SK-N-SH treated with all-trans-retinoic acid at 6 μM for 48 hours (cell line): ENCODE measurements at regions not wholly inside any gene's neighbourhood (a gene's known extent, or its start where the extent isn't known, plus 50 kb on each side); places are given as distances from the start of the nearest gene placed in this dataset.

Source experiments
- ATAC-seq: fragments of 200-7000 bp; cut with Tn5 transposase; 3 replicates; pipeline ENCODE4 v1.9.1; 2020; ENCODE audit warnings: mild to moderate bottlenecking, moderate library complexity
- ARNTL ChIP-seq: fragments of 450-650 bp; formaldehyde crosslinking; IDR thresholded peaks from 2 replicates; pipeline ENCODE4 v1.5.0; 2020; ENCODE audit warnings: low read depth, mild to moderate bottlenecking, moderate library complexity, borderline replicate concordance
- BACH2 ChIP-seq: fragments of 250-450 bp; sonication (Bioruptor Pico); IDR thresholded peaks from 2 replicates; pipeline ENCODE4 v1.9.0; 2021; ENCODE audit warnings: mild to moderate bottlenecking, borderline replicate concordance
- CSDC2 ChIP-seq: fragments of 250-450 bp; sonication (Bioruptor Pico); IDR thresholded peaks from 2 replicates; pipeline ENCODE4 v1.5.0; 2020; ENCODE audit warnings: mild to moderate bottlenecking, moderate library complexity
- ESRRG ChIP-seq: fragments of 250-450 bp; sonication (Bioruptor Pico); IDR thresholded peaks from 2 replicates; pipeline ENCODE4 v1.6.1; 2021; ENCODE audit warnings: mild to moderate bottlenecking
- GLIS3 ChIP-seq: fragments of 250-450 bp; sonication (Bioruptor Pico); IDR thresholded peaks from 2 replicates; pipeline ENCODE4 v1.5.0; 2020; ENCODE audit warnings: mild to moderate bottlenecking, moderate library complexity
- ISL1 ChIP-seq: fragments of 250-450 bp; sonication (Bioruptor Pico); IDR thresholded peaks from 2 replicates; pipeline ENCODE4 v2.1.2; 2022; ENCODE audit warnings: mild to moderate bottlenecking, moderate library complexity
- OSR1 ChIP-seq: fragments of 250-450 bp; sonication (Bioruptor Pico); IDR thresholded peaks from 2 replicates; pipeline ENCODE4 v1.8.0; 2022; ENCODE audit warnings: moderate library complexity, mild to moderate bottlenecking, inconsistent platforms
- PPARA ChIP-seq: fragments of 250-450 bp; sonication (Bioruptor Pico); IDR thresholded peaks from 2 replicates; pipeline ENCODE4 v1.5.0; 2020; ENCODE audit warnings: mild to moderate bottlenecking, borderline replicate concordance
- RARB ChIP-seq: fragments of 250-450 bp; sonication (Bioruptor Pico); IDR thresholded peaks from 2 replicates; pipeline ENCODE4 v1.8.0; 2021; ENCODE audit warnings: mild to moderate bottlenecking, moderate library complexity
- SNAI2 ChIP-seq: fragments of 250-450 bp; sonication (Bioruptor Pico); IDR thresholded peaks from 2 replicates; pipeline ENCODE4 v1.5.0; 2020; ENCODE audit warnings: mild to moderate bottlenecking, moderate library complexity
- TCF4 ChIP-seq: fragments of 250-450 bp; sonication (Bioruptor Pico); IDR thresholded peaks from 2 replicates; pipeline ENCODE4 v1.8.0; 2021; ENCODE audit warnings: mild to moderate bottlenecking, moderate library complexity, borderline replicate concordance
- TOX ChIP-seq: fragments of 250-450 bp; sonication (Bioruptor Pico); IDR thresholded peaks from 2 replicates; pipeline ENCODE4 v1.8.0; 2021; ENCODE audit warnings: mild to moderate bottlenecking, moderate library complexity, borderline replicate concordance
- ZC3H10 ChIP-seq: fragments of 250-450 bp; sonication (Bioruptor Pico); IDR thresholded peaks from 2 replicates; pipeline ENCODE4 v1.5.1; 2021; ENCODE audit warnings: mild to moderate bottlenecking, moderate library complexity
- ZFP3 ChIP-seq: fragments of 250-450 bp; sonication (Bioruptor Pico); IDR thresholded peaks from 2 replicates; pipeline ENCODE4 v1.5.0; 2020; ENCODE audit warnings: mild to moderate bottlenecking, moderate library complexity
- ZFP30 ChIP-seq: fragments of 450-650 bp; formaldehyde crosslinking; IDR thresholded peaks from 2 replicates; pipeline ENCODE4 v1.5.0; 2022; ENCODE audit warnings: mild to moderate bottlenecking, moderate library complexity
- ZNF565 ChIP-seq: fragments of 450-650 bp; formaldehyde crosslinking; conservative IDR thresholded peaks from 2 replicates; pipeline ENCODE4 v1.5.0; 2020; ENCODE audit warnings: low read depth, mild to moderate bottlenecking, moderate library complexity
- ZNF70 ChIP-seq: fragments of 450-650 bp; formaldehyde crosslinking; IDR thresholded peaks from 2 replicates; pipeline ENCODE4 v1.5.0; 2020; ENCODE audit warnings: mild to moderate bottlenecking, moderate library complexity
- ZNF8 ChIP-seq: fragments of 450-650 bp; formaldehyde crosslinking; IDR thresholded peaks from 2 replicates; pipeline ENCODE4 v1.5.0; 2020; ENCODE audit warnings: mild to moderate bottlenecking, moderate library complexity
- TF ChIP-seq, protein P1 (sequence below): fragments of 250-450 bp; sonication (Bioruptor Pico); IDR thresholded peaks from 2 replicates; pipeline ENCODE4 v1.8.0; 2020; ENCODE audit warnings: mild to moderate bottlenecking, moderate library complexity, borderline replicate concordance
- TF ChIP-seq, protein P2 (sequence below): fragments of 250-450 bp; sonication (Bioruptor Pico); IDR thresholded peaks from 2 replicates; pipeline ENCODE4 v1.5.1; 2021; ENCODE audit warnings: mild to moderate bottlenecking, moderate library complexity
- TF ChIP-seq, protein P3 (sequence below): fragments of 250-450 bp; sonication (Bioruptor Pico); IDR thresholded peaks from 2 replicates; pipeline ENCODE4 v1.5.1; 2020; ENCODE audit warnings: low read depth, mild to moderate bottlenecking, moderate library complexity
- TF ChIP-seq, protein P4 (sequence below): fragments of 250-450 bp; sonication (Bioruptor Pico); IDR thresholded peaks from 2 replicates; pipeline ENCODE4 v1.8.0; 2021; ENCODE audit warnings: low read depth, mild to moderate bottlenecking, moderate library complexity, borderline replicate concordance

DNA sequence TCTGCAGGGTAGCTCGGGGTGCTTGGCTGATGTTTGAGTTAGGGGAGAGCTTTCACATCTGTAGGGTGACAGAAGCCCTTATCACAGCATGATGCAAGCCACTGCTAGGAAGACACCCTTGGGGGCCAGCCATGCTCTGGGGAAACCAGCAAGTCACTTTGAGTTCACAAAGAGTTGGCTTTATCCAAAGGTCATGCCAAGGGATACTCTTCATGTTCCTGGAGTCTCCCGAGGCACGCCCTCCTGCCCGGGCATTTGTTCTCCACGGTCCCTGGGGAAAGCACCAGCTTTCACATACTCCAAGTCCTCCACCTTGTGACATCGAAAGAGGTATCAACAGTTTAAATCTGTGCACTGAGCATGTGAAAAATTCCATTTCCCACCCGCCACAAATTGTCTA lies 227.7 kb downstream of the VAPA start (continued):
- TF ChIP-seq, protein P1, sequence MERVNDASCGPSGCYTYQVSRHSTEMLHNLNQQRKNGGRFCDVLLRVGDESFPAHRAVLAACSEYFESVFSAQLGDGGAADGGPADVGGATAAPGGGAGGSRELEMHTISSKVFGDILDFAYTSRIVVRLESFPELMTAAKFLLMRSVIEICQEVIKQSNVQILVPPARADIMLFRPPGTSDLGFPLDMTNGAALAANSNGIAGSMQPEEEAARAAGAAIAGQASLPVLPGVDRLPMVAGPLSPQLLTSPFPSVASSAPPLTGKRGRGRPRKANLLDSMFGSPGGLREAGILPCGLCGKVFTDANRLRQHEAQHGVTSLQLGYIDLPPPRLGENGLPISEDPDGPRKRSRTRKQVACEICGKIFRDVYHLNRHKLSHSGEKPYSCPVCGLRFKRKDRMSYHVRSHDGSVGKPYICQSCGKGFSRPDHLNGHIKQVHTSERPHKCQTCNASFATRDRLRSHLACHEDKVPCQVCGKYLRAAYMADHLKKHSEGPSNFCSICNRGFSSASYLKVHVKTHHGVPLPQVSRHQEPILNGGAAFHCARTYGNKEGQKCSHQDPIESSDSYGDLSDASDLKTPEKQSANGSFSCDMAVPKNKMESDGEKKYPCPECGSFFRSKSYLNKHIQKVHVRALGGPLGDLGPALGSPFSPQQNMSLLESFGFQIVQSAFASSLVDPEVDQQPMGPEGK (CRISPR knock-in tag) = no peak

DNA sequence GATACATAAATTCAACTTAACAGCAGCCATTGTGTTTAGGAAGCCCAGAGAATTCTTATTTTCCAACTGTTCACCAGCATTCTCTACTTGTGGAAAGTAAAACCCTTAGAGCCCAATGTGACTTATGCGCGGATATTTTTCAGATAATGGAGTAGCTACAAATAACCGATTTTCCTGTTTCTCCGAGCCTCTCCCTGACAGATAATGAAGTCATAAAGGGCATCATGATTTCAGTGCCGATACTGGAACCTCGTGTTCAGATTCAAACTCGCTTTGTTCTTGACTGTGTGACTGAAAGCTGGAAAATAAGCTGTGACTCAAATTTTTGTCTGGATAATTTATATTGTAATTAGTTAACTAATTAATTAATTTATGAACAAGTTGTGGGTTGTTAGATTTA lies 228.2 kb downstream of the VAPA start:
- no peak for TF ChIP-seq GLIS3
- TF ChIP-seq, protein P2, sequence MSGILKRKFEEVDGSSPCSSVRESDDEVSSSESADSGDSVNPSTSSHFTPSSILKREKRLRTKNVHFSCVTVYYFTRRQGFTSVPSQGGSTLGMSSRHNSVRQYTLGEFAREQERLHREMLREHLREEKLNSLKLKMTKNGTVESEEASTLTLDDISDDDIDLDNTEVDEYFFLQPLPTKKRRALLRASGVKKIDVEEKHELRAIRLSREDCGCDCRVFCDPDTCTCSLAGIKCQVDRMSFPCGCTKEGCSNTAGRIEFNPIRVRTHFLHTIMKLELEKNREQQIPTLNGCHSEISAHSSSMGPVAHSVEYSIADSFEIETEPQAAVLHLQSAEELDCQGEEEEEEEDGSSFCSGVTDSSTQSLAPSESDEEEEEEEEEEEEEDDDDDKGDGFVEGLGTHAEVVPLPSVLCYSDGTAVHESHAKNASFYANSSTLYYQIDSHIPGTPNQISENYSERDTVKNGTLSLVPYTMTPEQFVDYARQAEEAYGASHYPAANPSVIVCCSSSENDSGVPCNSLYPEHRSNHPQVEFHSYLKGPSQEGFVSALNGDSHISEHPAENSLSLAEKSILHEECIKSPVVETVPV = no peak
- TF ChIP-seq ZNF8 = no peak
- TF ChIP-seq BACH2 (CRISPR knock-in tag) = no peak
- TF ChIP-seq TCF4 (CRISPR knock-in tag) = no peak
- TF ChIP-seq ZC3H10 = no peak
- no peak for TF ChIP-seq OSR1 (CRISPR knock-in tag)
- no peak for TF ChIP-seq ISL1 (CRISPR knock-in tag)
- TF ChIP-seq, protein P3, sequence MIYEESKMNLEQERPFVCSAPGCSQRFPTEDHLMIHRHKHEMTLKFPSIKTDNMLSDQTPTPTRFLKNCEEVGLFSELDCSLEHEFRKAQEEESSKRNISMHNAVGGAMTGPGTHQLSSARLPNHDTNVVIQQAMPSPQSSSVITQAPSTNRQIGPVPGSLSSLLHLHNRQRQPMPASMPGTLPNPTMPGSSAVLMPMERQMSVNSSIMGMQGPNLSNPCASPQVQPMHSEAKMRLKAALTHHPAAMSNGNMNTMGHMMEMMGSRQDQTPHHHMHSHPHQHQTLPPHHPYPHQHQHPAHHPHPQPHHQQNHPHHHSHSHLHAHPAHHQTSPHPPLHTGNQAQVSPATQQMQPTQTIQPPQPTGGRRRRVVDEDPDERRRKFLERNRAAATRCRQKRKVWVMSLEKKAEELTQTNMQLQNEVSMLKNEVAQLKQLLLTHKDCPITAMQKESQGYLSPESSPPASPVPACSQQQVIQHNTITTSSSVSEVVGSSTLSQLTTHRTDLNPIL = no peak
- no peak for TF ChIP-seq RARB (CRISPR knock-in tag)
- no peak for TF ChIP-seq CSDC2 (CRISPR knock-in tag)
- TF ChIP-seq ZFP3 (CRISPR knock-in tag) = no peak
- TF ChIP-seq SNAI2 = no peak
- TF ChIP-seq ARNTL (CRISPR knock-in tag) = no peak
- no peak for TF ChIP-seq PPARA (CRISPR knock-in tag)
- no peak for ATAC-seq

DNA sequence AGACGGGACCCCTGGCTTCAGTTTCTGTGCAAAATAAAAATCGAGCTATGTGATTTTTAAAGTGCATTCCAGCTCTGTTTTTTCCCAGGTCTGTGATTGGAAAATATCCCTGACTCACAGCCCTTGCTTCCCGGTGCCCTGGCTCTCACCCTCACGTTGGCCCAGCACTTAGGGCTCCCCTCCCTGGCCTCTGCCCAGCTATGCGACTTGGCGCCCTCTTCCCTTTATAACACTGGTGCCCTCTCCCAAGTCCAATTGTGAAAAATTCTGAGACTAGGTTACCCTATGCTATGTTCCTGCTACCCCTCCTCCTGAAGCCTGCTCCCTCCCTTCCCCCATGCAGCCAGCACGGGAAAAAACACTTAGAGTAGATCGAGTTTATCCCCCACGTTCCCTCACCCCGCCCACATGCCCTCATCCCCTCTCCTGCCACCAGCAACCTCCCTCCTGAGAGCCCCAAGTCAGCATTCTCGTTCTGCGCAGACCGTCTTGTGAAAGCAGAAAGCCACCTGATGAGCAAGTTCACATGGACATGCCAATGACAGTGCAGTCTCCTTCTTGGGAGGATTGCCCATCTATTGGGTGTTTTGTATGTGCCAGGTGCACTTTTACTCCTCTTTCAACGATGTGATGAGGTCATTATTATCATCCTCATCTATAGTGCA lies 228.8 kb downstream of the VAPA start:
- TF ChIP-seq OSR1 (CRISPR knock-in tag) (no peak), ZC3H10 (no peak), ISL1 (CRISPR knock-in tag) (peak; percentile 14; the same call in 1 of the 2 replicates)
- peak; percentile 76 for ATAC-seq

DNA sequence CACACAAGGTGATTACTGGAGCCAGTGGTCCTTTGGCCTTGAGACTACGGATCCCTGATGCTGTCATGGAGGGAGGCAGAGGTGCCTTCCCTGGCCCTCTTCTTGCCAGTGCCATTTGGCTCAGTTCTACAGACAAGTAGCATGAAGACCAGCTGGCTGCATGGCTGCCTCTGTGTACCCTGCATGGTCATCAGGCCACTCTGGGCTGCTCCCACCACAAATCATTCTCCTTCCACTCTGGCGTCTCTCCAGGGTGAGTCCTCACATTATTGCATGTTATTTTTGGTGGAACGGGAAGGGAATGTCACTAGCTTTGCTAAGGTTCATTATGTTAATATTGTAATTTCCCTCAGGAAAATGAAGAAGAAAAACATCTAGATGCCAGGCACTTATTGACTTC lies 229.8 kb downstream of the VAPA start:
- no peak for ATAC-seq
- TF ChIP-seq, protein P4, sequence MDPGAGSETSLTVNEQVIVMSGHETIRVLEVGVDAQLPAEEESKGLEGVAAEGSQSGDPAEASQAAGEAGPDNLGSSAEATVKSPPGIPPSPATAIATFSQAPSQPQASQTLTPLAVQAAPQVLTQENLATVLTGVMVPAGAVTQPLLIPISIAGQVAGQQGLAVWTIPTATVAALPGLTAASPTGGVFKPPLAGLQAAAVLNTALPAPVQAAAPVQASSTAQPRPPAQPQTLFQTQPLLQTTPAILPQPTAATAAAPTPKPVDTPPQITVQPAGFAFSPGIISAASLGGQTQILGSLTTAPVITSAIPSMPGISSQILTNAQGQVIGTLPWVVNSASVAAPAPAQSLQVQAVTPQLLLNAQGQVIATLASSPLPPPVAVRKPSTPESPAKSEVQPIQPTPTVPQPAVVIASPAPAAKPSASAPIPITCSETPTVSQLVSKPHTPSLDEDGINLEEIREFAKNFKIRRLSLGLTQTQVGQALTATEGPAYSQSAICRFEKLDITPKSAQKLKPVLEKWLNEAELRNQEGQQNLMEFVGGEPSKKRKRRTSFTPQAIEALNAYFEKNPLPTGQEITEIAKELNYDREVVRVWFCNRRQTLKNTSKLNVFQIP = no peak
- no peak for TF ChIP-seq CSDC2 (CRISPR knock-in tag)
- TF ChIP-seq ZNF70 (CRISPR knock-in tag) = no peak
- TF ChIP-seq RARB (CRISPR knock-in tag) = no peak
- no peak for TF ChIP-seq SNAI2
- no peak for TF ChIP-seq ESRRG (CRISPR knock-in tag)
- no peak for TF ChIP-seq TOX (CRISPR knock-in tag)
- no peak for TF ChIP-seq BACH2 (CRISPR knock-in tag)
- no peak for TF ChIP-seq ZC3H10
- TF ChIP-seq, protein P2 = no peak
- TF ChIP-seq TCF4 (CRISPR knock-in tag) = no peak

DNA sequence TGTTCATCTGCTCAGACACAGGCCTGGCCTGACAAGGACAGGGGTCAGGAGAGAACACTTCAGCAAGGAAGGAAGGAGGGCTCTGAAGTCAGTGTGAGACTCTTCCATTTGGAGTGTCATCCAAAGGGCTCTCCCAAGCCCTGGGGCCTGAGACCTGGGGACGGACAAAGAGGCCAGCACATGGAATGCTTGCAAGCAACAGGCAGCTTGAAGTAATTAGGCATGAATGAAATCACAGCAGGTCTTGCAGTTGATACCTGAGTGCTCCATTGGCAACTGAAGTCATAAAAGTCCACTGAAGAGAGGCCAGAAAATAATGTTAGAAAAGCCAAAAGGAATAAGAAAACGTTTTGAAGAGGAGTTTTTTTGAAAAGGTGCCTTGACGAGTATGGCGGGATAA lies 231.7 kb downstream of the VAPA start:
- ATAC-seq = no peak
- TF ChIP-seq ZFP30 (CRISPR knock-in tag) = no peak
- TF ChIP-seq RARB (CRISPR knock-in tag) = no peak
- no peak for TF ChIP-seq ARNTL (CRISPR knock-in tag)
- TF ChIP-seq, protein P4 = no peak
- TF ChIP-seq CSDC2 (CRISPR knock-in tag) = no peak
- no peak for TF ChIP-seq ZNF565 (CRISPR knock-in tag)
- no peak for TF ChIP-seq SNAI2
- TF ChIP-seq, protein P1 (CRISPR knock-in tag) = no peak
- no peak for TF ChIP-seq GLIS3
- no peak for TF ChIP-seq ZNF8
